H9 (cell line): ENCODE measurements at regions not wholly inside any gene's neighbourhood (a gene's known extent, or its start where the extent isn't known, plus 50 kb on each side); places are given as distances from the start of the nearest gene placed in this dataset.

Source experiments
- DNase-seq: peaks from one replicate; pipeline ENCODE4 v3.0.0-alpha.2; 2017
- H2AFZ ChIP-seq: one replicate; pipeline ENCODE4 v1.6.1; 2013; ENCODE audit warnings: mild to moderate bottlenecking, low read length, control low read depth, moderate library complexity
- H2AK5ac ChIP-seq: 2 replicates; pipeline ENCODE4 v1.6.1; 2013; ENCODE audit warnings: low read length, control low read depth, mixed read lengths; ENCODE audit not compliant: insufficient read length
- H2BK120ac ChIP-seq: one replicate; pipeline ENCODE4 v1.6.1; 2013; ENCODE audit warnings: low read depth, mild to moderate bottlenecking, low read length, control low read depth, inconsistent platforms; ENCODE audit not compliant: poor library complexity, severe bottlenecking
- H2BK12ac ChIP-seq: 2 replicates; pipeline ENCODE4 v1.6.1; 2013; ENCODE audit warnings: low read length, control low read depth, mixed read lengths, low read depth; ENCODE audit not compliant: insufficient read length
- H2BK15ac ChIP-seq: 2 replicates; pipeline ENCODE4 v1.6.1; 2013; ENCODE audit warnings: low read depth, low read length, control low read depth
- H2BK20ac ChIP-seq: one replicate; pipeline ENCODE4 v1.6.1; 2013; ENCODE audit warnings: low read depth, mild to moderate bottlenecking, low read length, control low read depth, inconsistent platforms; ENCODE audit not compliant: poor library complexity, severe bottlenecking
- H2BK5ac ChIP-seq: 2 replicates; pipeline ENCODE4 v1.6.1; 2013; ENCODE audit warnings: low read length, control low read depth, mixed read lengths; ENCODE audit not compliant: insufficient read length
- H3K14ac ChIP-seq: 2 replicates; pipeline ENCODE4 v1.6.1; 2013; ENCODE audit warnings: low read length, control low read depth; ENCODE audit not compliant: insufficient read depth
- H3K18ac ChIP-seq: 2 replicates; pipeline ENCODE4 v1.6.1; 2013; ENCODE audit warnings: low read depth, mild to moderate bottlenecking, mixed read lengths, low read length, control low read depth; ENCODE audit not compliant: insufficient read length
- H3K23ac ChIP-seq: 2 replicates; pipeline ENCODE4 v1.6.1; 2013; ENCODE audit warnings: low read length, control low read depth, mixed read lengths, low read depth; ENCODE audit not compliant: insufficient read length
- H3K23me2 ChIP-seq: 2 replicates; pipeline ENCODE4 v1.6.1; 2013; ENCODE audit warnings: low read depth, mild to moderate bottlenecking, mixed read lengths, low read length, control low read depth; ENCODE audit not compliant: insufficient read length, poor library complexity, severe bottlenecking
- H3K27ac ChIP-seq: 2 replicates; pipeline ENCODE4 v1.5.1; 2013; ENCODE audit warnings: low read length, control low read depth, mixed read lengths, low read depth; ENCODE audit not compliant: insufficient read length
- H3K27me3 ChIP-seq: 2 replicates; pipeline ENCODE4 v1.6.1; 2013; ENCODE audit warnings: low read length, control low read depth, inconsistent platforms; ENCODE audit not compliant: insufficient read depth
- H3K4ac ChIP-seq: 2 replicates; pipeline ENCODE4 v1.6.1; 2013; ENCODE audit warnings: low read depth, mild to moderate bottlenecking, control low read depth, inconsistent platforms, low read length, moderate library complexity
- H3K4me1 ChIP-seq: 2 replicates; pipeline ENCODE4 v1.6.1; 2013; ENCODE audit warnings: low read length, control low read depth, inconsistent platforms; ENCODE audit not compliant: insufficient read depth
- H3K4me2 ChIP-seq: 2 replicates; pipeline ENCODE4 v1.6.1; 2013; ENCODE audit warnings: low read length, control low read depth, mixed read lengths; ENCODE audit not compliant: insufficient read length, insufficient read depth
- H3K56ac ChIP-seq: 2 replicates; pipeline ENCODE4 v1.6.1; 2013; ENCODE audit warnings: low read depth, mild to moderate bottlenecking, mixed read lengths, low read length, control low read depth; ENCODE audit not compliant: insufficient read length
- H3K79me1 ChIP-seq: 2 replicates; pipeline ENCODE4 v1.6.1; 2013; ENCODE audit warnings: low read depth, mild to moderate bottlenecking, moderate library complexity, low read length, control low read depth, inconsistent platforms; ENCODE audit not compliant: insufficient read depth, poor library complexity, severe bottlenecking
- H3K79me2 ChIP-seq: 2 replicates; pipeline ENCODE4 v1.6.1; 2013; ENCODE audit warnings: low read length, control low read depth, inconsistent platforms; ENCODE audit not compliant: insufficient read depth
- H3K9ac ChIP-seq: 2 replicates; pipeline ENCODE4 v1.6.1; 2013; ENCODE audit warnings: low read length, control low read depth, mixed read lengths; ENCODE audit not compliant: insufficient read length; ENCODE audit errors: extremely low read depth
- H3K9me3 ChIP-seq: one replicate; pipeline ENCODE4 v1.6.1; 2013; ENCODE audit warnings: low read depth, low read length, inconsistent platforms; ENCODE audit not compliant: control insufficient read depth
- H3T11ph ChIP-seq: one replicate; pipeline ENCODE4 v1.6.1; 2013; ENCODE audit warnings: mild to moderate bottlenecking, low read length, control low read depth, inconsistent platforms
- H4K20me1 ChIP-seq: one replicate; pipeline ENCODE4 v1.6.1; 2013; ENCODE audit not compliant: control insufficient read depth, insufficient read length, insufficient read depth
- H4K5ac ChIP-seq: 2 replicates; pipeline ENCODE4 v1.6.1; 2013; ENCODE audit warnings: low read depth, mild to moderate bottlenecking, mixed read lengths, low read length, control low read depth; ENCODE audit not compliant: insufficient read length
- H4K8ac ChIP-seq: replicated peaks from 2 replicates; pipeline ENCODE4 v1.6.1; 2013; ENCODE audit warnings: low read length, control low read depth, mixed read lengths, low read depth; ENCODE audit not compliant: insufficient read length
- H4K91ac ChIP-seq: 2 replicates; pipeline ENCODE4 v1.6.1; 2013; ENCODE audit warnings: low read depth, mild to moderate bottlenecking, moderate library complexity, mixed read lengths, low read length, control low read depth; ENCODE audit not compliant: insufficient read length
- H3K27ac Mint-ChIP-seq, 3 experiments: 2 replicates in 2 of 3; 3 replicates in 1 of 3; pipeline ENCODE4 v1.8.0; 2020 to 2021; ENCODE audit warnings: mixed read lengths in 3 of 3, mild to moderate bottlenecking in 1 of 3, moderate library complexity in 1 of 3
- H3K27me3 Mint-ChIP-seq: 2 replicates; pipeline ENCODE4 v1.8.0; 2021; ENCODE audit warnings: low read depth, mild to moderate bottlenecking, moderate library complexity, mixed read lengths
- H3K36me3 Mint-ChIP-seq, 3 experiments: 2 replicates in 2 of 3; 3 replicates in 1 of 3; pipeline ENCODE4 v1.8.0; 2020 to 2021; ENCODE audit warnings: low read depth in 3 of 3, mixed read lengths in 3 of 3; ENCODE audit not compliant: insufficient read depth in 1 of 3
- H3K4me1 Mint-ChIP-seq, 2 experiments: 2 replicates each; pipeline ENCODE4 v1.8.0; 2020; ENCODE audit warnings: mixed read lengths in 2 of 2
- H3K4me3 Mint-ChIP-seq, 2 experiments: 2 replicates in 1 of 2; 3 replicates in 1 of 2; pipeline ENCODE4 v1.8.0; 2020 to 2021; ENCODE audit warnings: mild to moderate bottlenecking in 2 of 2, mixed read lengths in 2 of 2, moderate library complexity in 1 of 2
- H3K9me3 Mint-ChIP-seq, 2 experiments: 2 replicates in 1 of 2; 3 replicates in 1 of 2; pipeline ENCODE4 v1.8.0; 2020; ENCODE audit warnings: mild to moderate bottlenecking in 2 of 2, mixed read lengths in 2 of 2, moderate library complexity in 1 of 2
- CTCF ChIP-seq: fragments of 200-600 bp; sonication (generic); conservative IDR thresholded peaks from 3 replicates; pipeline ENCODE4 v1.8.0; 2021; ENCODE audit warnings: antibody characterized with exemption, mild to moderate bottlenecking

- Histone ChIP-seq H3K14ac (no peak overlapping the region), H3K79me1 (no peaks in the 10 kb centered on the region), H3K4me1 (no peaks in the 10 kb centered on the region), H3K9ac (no peak overlapping the region), H4K20me1 (no peaks in the 10 kb centered on the region), H3K23ac (no peak overlapping the region), H2AFZ (no peak overlapping the region), H3K23me2 (no peaks in the 10 kb centered on the region), H2BK20ac (no peak overlapping the region), H2BK5ac (no peak overlapping the region), H2AK5ac (no peak overlapping the region), H3K9me3 (no peaks in the 10 kb centered on the region), H2BK12ac (no peak overlapping the region), H2BK15ac (no peak overlapping the region), H2BK120ac (no peak overlapping the region), H3K27me3 (no peaks in the 10 kb centered on the region), H3T11ph (no peak overlapping the region), H3K4ac (no peak overlapping the region), H3K27ac (no peak overlapping the region), H3K79me2 (no peaks in the 10 kb centered on the region), H4K5ac (no peak overlapping the region), H4K8ac (no peak overlapping the region), H4K91ac (no peak overlapping the region), H3K18ac (no peak overlapping the region), H3K4me2 (no peak overlapping the region), H3K56ac (no peak overlapping the region)
- no peak for DNase-seq
- H3K27me3 Mint-ChIP-seq: no peaks in the 10 kb centered on the region
- H3K36me3 Mint-ChIP-seq: no peaks in the 10 kb centered on the region
- H3K4me3 Mint-ChIP-seq: no peak overlapping the region
- H3K9me3 Mint-ChIP-seq: peaks cover 0 to 8% of the 10 kb centered on the region in 2 experiments; a peak in 2 of 5 replicates
- no peaks in the 10 kb centered on the region for H3K4me1 Mint-ChIP-seq
- TF ChIP-seq CTCF: no peak
- no peak overlapping the region for H3K27ac Mint-ChIP-seq
Observed at GRCh38 chr20:7327810-7328209, 560.3 kb downstream of the BMP2 start.
